Medulla oblongata (tissue), 1 donor: ENCODE measurements at regions not wholly inside any gene's neighbourhood (a gene's known extent, or its start where the extent isn't known, plus 50 kb on each side); places are given as distances from the start of the nearest gene placed in this dataset.
"Not testable (repeated sequence)": the region's sequence is repeated elsewhere in the genome, so short reads cannot be mapped to it uniquely, and the experiment has no call there.

Source experiments
- DNase-seq: peaks from one replicate; pipeline ENCODE4 v3.0.0-alpha.2; 2015; ENCODE audit errors: extremely low spot score

- DNase-seq: peak; percentile 83
These were observed 67.0 kb downstream of the CHRNA1 start for GRCh38 chr2:174697255-174697654.

DNA sequence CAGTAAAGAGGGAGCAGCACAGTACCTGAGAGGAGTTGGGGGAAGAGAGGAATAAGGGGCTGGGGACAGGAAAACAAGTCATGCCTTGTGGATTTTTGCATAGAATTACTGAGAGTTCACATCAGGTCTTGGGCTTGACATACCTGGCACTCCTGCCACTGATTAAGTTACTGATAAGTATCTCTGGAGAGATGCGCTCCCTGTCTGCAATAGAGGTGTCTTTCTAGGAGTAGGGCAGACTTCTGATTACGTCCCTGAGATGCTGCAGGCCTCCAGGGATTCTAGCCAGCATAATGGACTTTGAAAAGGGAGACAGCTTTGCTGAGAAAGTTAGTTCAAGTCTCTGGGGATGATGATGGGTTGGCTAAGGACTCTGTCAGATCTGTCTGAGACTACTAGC, 69.4 kb downstream of the CHRNA1 start:
- no peak for DNase-seq

- no peak for DNase-seq
These were observed 69.9 kb downstream of the CHRNA1 start for GRCh38 chr2:174694196-174694878.

GRCh38 chr2:174693344-174693743, 70.9 kb downstream of the CHRNA1 start:
- DNase-seq: no peak

DNA sequence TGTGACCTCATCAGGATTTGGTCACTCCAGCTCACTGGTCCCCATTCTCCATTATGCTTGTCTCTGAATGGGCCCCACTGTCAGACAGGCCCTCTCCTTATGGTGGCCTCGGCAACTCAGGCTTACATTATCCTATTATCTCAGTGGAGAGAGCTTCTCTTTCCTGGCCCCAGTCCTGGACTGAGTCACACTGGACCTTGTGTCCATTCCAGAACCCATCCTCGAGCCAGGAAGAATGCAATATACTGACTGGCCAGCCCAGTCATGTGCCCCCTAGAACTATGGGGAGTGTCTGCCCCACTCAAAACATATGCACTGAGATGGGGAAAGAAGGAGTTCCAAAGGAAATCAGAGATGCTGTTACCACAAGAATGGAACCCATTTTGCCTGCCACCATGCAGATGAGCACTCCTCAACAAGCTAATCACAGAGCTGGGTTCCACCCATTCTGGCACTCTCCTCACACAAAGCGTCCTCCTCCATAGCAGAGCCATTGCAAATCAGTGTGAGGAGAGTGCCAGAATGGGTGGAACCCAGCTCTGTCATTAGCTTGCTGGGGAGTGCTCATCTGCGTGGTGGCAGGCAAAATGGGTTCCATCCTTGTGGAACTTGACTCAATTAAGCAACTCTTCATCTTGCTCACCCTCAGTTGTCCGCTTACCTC, 71.9 kb downstream of the CHRNA1 start:
- peak; percentile 83 for DNase-seq

- no peak for DNase-seq
These were observed 73.0 kb downstream of the CHRNA1 start for GRCh38 chr2:174691201-174691779.

DNA sequence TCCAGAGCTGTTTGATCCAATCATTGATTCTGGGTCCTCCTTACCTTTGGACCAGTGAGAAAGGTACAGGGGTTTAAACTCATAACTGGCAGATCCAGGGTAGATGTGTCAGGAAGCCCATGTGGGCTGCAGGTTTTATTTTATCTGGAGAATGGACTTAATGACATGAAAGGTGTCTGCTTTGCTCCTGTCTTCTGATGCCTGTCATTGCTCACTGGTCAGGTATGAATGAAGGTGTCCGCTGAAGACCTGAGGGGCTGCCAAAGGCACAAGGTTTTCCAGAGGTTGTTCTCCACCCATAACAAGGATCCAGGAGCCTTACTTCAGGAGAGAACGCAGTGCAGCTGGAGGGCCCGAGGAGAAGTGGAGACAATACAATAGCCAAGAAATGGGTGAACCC, 74.2 kb downstream of the CHRNA1 start:
- no peak for DNase-seq

- no peak for DNase-seq
These were observed 76.2 kb downstream of the CHRNA1 start for GRCh38 chr2:174688079-174688478.

DNA sequence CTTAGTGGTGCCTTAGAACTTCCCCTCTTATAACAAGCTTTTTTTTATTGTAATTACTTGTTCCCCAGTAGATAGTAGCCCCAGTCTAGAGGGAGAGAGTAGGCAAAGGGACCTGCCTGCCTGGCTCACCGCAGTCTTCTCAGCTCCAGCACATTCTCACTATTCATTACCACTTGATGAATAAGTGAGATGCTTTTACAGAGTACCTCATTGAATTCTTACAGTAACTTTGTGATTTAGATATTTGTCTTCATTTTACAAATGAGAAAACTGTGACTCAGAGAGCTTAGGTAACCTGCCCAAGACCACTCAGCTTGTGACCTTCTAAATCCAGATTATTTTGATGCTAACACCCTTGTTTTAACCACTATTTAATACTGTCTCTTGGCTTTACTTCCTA, 77.8 kb downstream of the CHRNA1 start:
- no peak for DNase-seq

- peak; percentile 63 for DNase-seq
These were observed 80.9 kb downstream of the CHRNA1 start for GRCh38 chr2:174683392-174683759.

DNA sequence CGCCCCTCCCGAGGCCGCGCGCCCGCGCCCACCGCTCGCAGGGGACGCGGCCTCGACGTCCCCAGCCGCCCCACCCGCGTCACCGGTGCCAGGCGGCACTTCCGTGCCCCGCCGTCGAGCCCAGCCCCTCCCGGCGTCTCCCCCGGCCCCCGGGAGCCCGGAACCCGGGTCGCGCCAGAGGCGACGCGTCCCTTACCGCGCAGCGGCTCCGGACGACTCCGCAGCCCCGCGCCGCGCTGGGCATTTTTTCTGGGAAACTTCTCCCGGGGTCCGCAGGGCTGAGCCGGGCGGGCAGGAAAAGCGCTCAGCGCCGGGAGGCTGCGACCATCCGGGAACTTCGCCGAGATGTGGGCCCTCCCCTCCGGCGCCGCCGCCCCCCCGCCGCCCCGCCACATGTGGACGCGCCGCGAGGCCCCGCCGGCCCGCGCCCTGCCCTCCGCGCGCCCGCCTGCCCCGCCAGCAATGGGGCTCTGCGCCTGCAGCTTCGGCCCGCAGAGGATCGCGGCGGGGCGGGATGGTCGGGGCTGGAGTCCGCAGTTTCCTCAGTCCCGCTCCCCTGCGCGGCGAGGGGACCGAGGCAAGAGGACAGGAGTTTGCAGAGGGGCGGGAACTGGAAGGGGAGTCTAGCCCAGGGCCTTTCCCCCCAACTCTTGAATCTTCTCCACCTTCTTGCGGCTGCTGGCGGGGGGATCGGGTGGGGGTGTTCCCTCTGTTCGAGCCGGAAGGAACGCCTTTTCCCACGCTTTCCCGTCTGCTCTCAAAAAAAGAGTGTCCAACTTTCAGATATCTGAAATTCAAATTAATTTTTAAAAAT, 81.5 kb downstream of the CHRNA1 start:
- DNase-seq: peak; percentile 71

GRCh38 chr2:174682007-174682577, 82.2 kb downstream of the CHRNA1 start:
- DNase-seq: no peak

DNA sequence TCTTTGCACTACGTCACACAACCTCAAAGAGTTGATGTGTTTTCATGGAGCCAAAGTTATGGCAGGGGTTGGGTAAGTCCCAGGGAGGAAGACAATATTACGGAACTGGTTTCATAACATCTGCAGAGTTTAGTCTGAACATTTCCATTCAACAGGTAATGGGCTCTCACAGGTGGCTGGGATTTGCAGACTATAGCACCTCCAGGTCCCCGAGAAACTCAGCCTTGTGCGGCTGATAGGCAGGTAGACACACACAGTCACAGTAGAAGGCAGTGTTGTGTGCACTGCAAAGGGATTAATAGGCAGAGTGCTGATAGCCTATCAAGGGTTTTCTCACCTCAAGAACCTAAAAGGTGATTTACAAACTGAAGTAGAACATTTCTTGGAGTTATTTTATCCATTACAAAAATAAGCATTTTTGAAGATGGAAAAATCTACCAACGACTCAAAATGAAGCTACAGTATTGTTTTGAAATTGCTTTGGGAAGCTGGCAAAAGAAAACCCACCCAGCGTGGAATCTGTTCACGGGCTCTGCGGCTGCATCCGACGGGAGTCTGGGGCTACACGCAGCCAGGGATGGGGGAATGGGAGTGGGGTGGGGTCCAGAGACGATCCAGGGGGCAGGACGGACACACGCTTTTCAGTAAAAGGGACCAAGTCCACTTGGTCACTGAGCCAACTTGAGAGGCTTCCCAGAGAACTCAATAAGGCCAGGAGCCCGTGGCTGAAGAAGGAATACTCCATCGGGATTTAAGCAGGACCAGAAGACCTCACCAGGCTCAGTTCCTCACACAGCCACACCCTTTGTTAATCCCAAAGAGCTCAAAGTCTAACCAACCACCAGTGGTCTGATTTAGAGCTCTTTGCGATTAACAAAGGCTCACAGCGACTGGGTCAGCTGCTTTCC, 82.9 kb downstream of the CHRNA1 start:
- peak; percentile 60 for DNase-seq

GRCh38 chr2:174680221-174680620, 82.6 kb upstream of the WIPF1 start:
- DNase-seq: no peak

DNA sequence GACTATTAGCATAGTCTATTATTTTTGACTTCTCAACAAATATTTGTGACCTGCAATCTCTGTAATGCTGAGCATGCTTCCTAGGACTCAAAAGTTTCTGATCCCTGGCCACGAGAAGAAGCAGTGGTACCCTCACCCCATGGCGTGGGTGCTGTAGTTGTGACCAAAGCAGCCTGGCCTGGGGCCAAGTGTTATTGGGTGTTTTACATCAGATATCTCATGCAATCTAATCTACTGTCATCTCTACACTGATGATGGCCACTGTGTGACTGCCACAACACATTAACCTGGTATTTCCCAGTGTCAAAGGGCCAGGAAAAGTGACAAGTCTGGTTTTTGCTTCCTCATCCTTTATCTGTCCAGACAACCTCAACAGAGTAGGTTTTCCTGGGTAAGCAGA, 80.8 kb upstream of the WIPF1 start:
- DNase-seq: no peak

- no peak for DNase-seq
These were observed 78.0 kb upstream of the WIPF1 start for GRCh38 chr2:174675615-174676014.

DNA sequence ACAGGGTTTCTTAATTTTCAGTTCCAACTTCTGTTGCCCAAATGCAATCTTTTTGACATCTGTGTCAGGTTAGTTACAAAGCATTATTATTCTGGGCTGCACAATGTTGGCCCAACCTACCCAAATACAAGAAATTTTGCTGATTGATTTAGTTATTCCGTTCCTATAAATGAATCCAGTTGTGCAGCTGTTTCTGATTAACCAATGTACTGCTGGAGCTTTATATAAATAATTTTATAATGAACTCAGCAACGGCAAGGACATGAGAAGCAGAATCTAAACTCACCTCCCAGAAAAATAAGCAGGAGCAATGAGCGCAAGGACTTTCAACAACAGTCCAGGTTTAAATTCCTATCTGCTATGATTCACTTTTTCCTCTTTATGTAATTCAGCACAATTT, 76.3 kb upstream of the WIPF1 start:
- no peak for DNase-seq

DNA sequence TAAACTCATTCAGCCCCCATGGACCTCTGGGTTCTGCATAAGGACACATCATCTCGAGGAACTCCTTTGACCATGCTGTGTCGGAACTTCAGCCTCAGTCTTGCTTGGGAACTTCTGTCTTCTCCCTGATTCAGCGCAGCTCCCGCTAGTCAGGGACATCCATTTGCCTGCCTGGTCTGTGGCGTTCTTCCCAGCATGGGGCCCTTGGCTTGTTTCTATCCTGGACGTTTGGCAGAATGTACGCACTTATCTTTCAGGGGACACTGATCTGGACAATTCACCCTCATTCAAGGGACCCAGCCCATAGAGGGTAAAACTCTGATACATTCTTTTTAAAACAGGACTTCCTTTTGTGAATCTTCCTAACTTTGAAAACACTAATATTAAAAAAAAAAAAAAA, 75.8 kb upstream of the WIPF1 start:
- peak; percentile 52 for DNase-seq

DNA sequence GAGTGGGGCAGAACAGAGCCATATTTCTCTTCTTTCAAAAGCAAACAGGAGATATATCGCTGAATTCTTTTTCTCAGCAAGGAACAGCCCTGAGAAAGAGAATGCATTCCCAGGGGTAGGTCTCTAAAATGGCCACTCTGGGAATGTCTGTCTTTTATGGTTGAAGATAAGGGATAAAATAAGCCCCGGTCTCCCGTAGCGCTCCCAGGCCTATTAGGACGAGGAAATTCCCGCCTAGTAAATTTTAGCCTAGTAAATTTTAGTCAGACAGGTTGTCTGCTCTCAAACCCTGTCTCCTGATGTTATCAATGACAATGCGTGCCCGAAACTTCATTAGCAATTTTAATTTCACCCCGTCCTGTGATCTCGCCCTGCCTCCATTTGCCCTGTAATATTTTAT, 73.9 kb upstream of the WIPF1 start:
- DNase-seq: not testable (repeated sequence)

DNA sequence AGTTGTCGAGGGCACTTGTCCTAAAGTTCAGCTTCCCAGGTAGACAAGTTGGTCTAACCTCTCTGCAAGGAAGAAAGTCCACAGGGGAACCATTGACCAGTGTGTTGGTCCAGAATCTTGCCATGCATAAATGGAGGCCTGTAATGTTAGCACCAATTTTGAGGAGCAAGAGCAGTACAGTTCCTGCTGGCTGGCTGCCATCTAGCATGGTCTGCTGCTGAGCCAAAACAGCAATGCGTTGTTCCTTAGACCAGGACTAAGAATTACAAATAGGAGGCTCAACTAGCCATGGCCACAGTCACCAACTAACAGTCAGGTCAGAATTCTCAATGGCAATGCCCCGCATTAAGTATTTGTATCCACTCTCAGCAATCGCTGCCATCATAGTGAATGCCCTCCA, 72.8 kb upstream of the WIPF1 start:
- DNase-seq: no peak

DNA sequence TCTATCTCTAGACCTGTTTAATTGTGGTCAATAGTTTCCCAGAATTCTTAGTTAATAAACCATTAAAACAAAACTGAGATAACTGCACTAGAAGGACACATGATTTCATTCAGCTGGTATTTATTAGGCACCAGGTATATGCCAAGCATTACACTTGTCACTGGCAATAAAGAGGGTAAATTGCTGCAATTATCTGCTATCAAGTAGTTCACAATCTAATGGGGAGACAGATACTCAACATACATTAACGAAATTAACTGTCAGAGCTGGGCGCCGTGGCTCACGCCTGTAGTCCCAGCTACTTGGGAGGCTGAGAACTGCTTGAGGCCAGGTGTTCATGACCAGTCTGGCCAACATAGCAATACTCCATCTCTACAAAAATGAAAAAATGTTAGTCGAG, 71.7 kb upstream of the WIPF1 start:
- DNase-seq: no peak
